ENCODE measurements at regions not wholly inside any gene's neighbourhood (a gene's known extent, or its start where the extent isn't known, plus 50 kb on each side); places are given as distances from the start of the nearest gene placed in this dataset.

DNA sequence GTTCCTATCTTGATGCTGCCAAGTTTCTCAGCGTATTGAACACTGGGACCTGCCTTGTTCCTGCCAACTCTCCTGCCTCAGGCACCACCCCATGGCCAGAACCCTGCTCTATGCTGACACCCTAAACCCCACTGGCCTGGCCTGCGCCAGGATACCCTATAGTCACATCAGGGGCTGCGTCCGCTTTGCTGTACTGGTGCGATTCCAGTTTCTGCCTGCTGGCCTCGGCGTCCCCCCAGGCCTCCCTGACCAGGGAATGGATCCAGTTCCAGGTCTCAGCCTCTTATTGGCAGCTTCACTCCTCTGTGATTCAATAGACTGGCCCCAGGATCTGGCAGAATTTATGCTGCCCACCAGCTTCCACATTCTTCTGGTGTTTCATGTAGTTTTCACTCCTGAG lies 55.0 kb downstream of the GPR6 start:
- H4K20me1 ChIP-seq (replicated peaks; ENCODE audit: control insufficient read depth, extremely low read depth, insufficient read depth, low read length): no peaks in the 10 kb centered on the region
- no peak overlapping the region for H3K27ac ChIP-seq (ENCODE audit: insufficient read depth, low read depth, low read length)
- intact Hi-C loops (cut with micrococcal nuclease) (no loop called here), dilution Hi-C loops (cut with MboI; ENCODE audit: extremely low pct_ligation_motif_present, low sequenced_read_pairs) (no loop called here)
- DNase-seq (ENCODE audit: low read depth, low spot score) (no peak), FAIRE-seq (no peak)
- H3K27me3 ChIP-seq (ENCODE audit: control insufficient read depth in 2 of 2, insufficient read depth in 2 of 2, low read length in 2 of 2): peaks cover 0 to 4% of the 10 kb centered on the region in 2 experiments
- CTCF ChIA-PET: interaction anchor here (1.3 kb wide), 1 partner anchor 328 kb away, joined by 5 read pairs; no protein-coding TSS in a partner anchor
- H3K4me2 ChIP-seq (ENCODE audit: insufficient read depth, low read length): no peak overlapping the region
- H3K4me1 ChIP-seq (ENCODE audit: control insufficient read depth, extremely low read depth, insufficient read depth, low read length): no peaks in the 10 kb centered on the region
- no peaks in the 10 kb centered on the region for H3K36me3 ChIP-seq (ENCODE audit: control insufficient read depth in 2 of 2, extremely low read depth in 1 of 2, insufficient read depth in 2 of 2, low read length in 2 of 2)
- H3K9ac ChIP-seq (replicated peaks; ENCODE audit: extremely low read depth, insufficient read depth, low read length): no peak overlapping the region
- H2AFZ ChIP-seq (ENCODE audit: low read depth, low read length): no peak overlapping the region
- no TSS peak for BruUV-seq (replicated peaks)
- no peaks in the 10 kb centered on the region for H3K79me2 ChIP-seq (ENCODE audit: control insufficient read depth, insufficient read depth, low read length)
- TF ChIP-seq EZH2 (IDR thresholded peaks at IDR 0.05; ENCODE audit: borderline replicate concordance, low read depth, low read length, severe bottlenecking) (no peak), JUN (IDR thresholded peaks at IDR 0.05; ENCODE audit: borderline replicate concordance, insufficient read depth, insufficient read length, low read depth) (no peak), POLR2AphosphoS5 (IDR thresholded peaks at IDR 0.05; ENCODE audit: insufficient read depth, low read depth, low read length) (no peak), GATA2 (IDR thresholded peaks at IDR 0.05; ENCODE audit: insufficient read depth, insufficient read length, low read depth, low read length) (no peak), POLR2A (IDR thresholded peaks at IDR 0.05; ENCODE audit: low read depth, low read length) (no peak), MYC (IDR thresholded peaks at IDR 0.05; ENCODE audit: low read depth, low read length) (no peak)
- H3K4me3 ChIP-seq (replicated peaks in 1 of 3; ENCODE audit: insufficient read depth in 1 of 3, low read depth in 1 of 3, low read length in 3 of 3): no peak overlapping the region
- POLR2A ChIA-PET: no interaction called here
- no peaks in the 10 kb centered on the region for H3K9me1 ChIP-seq (replicated peaks; ENCODE audit: control insufficient read depth, extremely low read depth, insufficient read depth, low read length)
- no peaks in the 10 kb centered on the region for H3K9me3 ChIP-seq (replicated peaks; ENCODE audit: control insufficient read depth, insufficient read depth, low read length)

DNA sequence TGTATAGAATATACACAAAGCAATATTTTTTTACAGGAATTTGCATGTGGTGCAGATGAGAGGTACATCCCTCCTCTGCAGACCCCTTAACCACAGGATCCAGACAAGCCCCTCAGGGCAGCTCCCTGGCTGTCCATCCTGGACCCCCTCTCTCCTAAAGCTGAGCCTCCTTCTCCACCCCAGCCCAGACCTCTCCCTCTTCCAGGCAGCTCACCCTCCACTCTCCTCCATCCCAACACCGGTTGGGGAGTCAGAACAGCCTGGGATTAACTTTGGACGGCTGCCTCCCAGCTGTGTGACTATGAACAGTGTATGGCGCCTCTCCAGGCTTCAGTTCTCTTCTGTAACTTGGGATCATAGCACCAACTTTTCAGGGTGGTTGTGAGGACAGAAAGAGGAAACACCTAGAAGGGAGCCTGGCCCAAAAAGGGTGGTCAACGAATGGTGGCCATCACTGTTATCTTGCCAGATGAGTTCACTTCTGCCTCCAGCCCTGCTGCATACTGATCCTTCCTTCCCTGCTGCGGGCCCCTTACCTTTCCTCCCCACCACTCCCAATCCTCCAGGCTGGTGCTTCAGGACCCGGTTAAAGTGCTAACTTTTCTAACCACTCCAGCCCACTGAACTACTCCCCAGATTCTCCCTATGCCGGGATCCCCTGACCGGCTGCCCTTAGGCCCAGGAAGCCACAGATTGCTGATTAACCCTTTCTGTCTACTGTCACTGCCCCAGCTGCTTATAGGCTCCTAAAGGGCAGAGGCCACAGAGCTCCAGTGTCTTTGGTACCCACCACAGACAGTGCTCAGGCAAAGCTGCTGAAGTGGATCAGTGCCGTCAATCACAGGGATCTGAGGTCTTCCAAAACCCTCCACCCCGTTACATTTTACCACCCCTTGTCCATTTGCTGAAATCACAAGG lies 55.9 kb downstream of the GPR6 start:
- POLR2A ChIA-PET: no interaction called here
- Histone ChIP-seq H3K79me2 (ENCODE audit: control insufficient read depth, insufficient read depth, low read length) (no peaks in the 10 kb centered on the region), H3K9me3 (replicated peaks; ENCODE audit: control insufficient read depth, insufficient read depth, low read length) (no peaks in the 10 kb centered on the region), H3K4me2 (ENCODE audit: insufficient read depth, low read length) (no peak overlapping the region), H3K27ac (ENCODE audit: insufficient read depth, low read depth, low read length) (no peak overlapping the region), H3K4me3 (replicated peaks in 1 of 3; ENCODE audit: insufficient read depth in 1 of 3, low read depth in 1 of 3, low read length in 3 of 3) (no peak overlapping the region), H4K20me1 (replicated peaks; ENCODE audit: control insufficient read depth, extremely low read depth, insufficient read depth, low read length) (no peaks in the 10 kb centered on the region), H2AFZ (ENCODE audit: low read depth, low read length) (no peak overlapping the region), H3K27me3 (ENCODE audit: control insufficient read depth in 2 of 2, insufficient read depth in 2 of 2, low read length in 2 of 2) (peaks cover 0 to 4% of the 10 kb centered on the region in 2 experiments), H3K4me1 (ENCODE audit: control insufficient read depth, extremely low read depth, insufficient read depth, low read length) (no peaks in the 10 kb centered on the region), H3K9ac (replicated peaks; ENCODE audit: extremely low read depth, insufficient read depth, low read length) (no peak overlapping the region), H3K36me3 (ENCODE audit: control insufficient read depth in 2 of 2, extremely low read depth in 1 of 2, insufficient read depth in 2 of 2, low read length in 2 of 2) (no peaks in the 10 kb centered on the region), H3K9me1 (replicated peaks; ENCODE audit: control insufficient read depth, extremely low read depth, insufficient read depth, low read length) (no peaks in the 10 kb centered on the region)
- dilution Hi-C loops (cut with MboI; ENCODE audit: extremely low pct_ligation_motif_present, low sequenced_read_pairs) (no loop called here), intact Hi-C loops (cut with micrococcal nuclease) (no loop called here)
- TF ChIP-seq MYC (IDR thresholded peaks at IDR 0.05; ENCODE audit: low read depth, low read length): no peak
- no peak for TF ChIP-seq POLR2AphosphoS5 (IDR thresholded peaks at IDR 0.05; ENCODE audit: insufficient read depth, low read depth, low read length)
- TF ChIP-seq POLR2A (IDR thresholded peaks at IDR 0.05; ENCODE audit: low read depth, low read length): no peak
- TF ChIP-seq GATA2 (IDR thresholded peaks at IDR 0.05; ENCODE audit: insufficient read depth, insufficient read length, low read depth, low read length): no peak
- DNase-seq (ENCODE audit: low read depth, low spot score) (no peak), FAIRE-seq (no peak)
- BruUV-seq (replicated peaks): no TSS peak
- CTCF ChIA-PET: interaction anchor here (0.9 to 1.3 kb wide), 3 partner anchors 17 to 329 kb away, joined by 3 to 5 read pairs (median 3); no protein-coding TSS in a partner anchor

Data from endothelial cell of umbilical vein (primary cell).